ENCODE measurements at regions not wholly inside any gene's neighbourhood (a gene's known extent, or its start where the extent isn't known, plus 50 kb on each side); places are given as distances from the start of the nearest gene placed in this dataset.
"Not testable (repeated sequence)": the region's sequence is repeated elsewhere in the genome, so short reads cannot be mapped to it uniquely, and the experiment has no call there.

- no peak for DNase-seq
Observed at GRCh38 chr13:69649063-69649392, 458.6 kb upstream of the ATXN8OS start.

- no peak for DNase-seq
Observed at GRCh38 chr13:69648340-69649062, 459.1 kb upstream of the ATXN8OS start.

GRCh38 chr13:69644447-69644846, 463.2 kb upstream of the ATXN8OS start:
- DNase-seq = no peak

- no peak for DNase-seq
Observed at GRCh38 chr13:69641773-69642172, 465.9 kb upstream of the ATXN8OS start.

GRCh38 chr13:69633044-69633443, 474.6 kb upstream of the ATXN8OS start:
- no peak for DNase-seq

- no peak for DNase-seq
Observed at GRCh38 chr13:69623973-69624372, 483.7 kb upstream of the ATXN8OS start.

- DNase-seq = no peak
Observed at GRCh38 chr13:69619651-69620050, 488.0 kb upstream of the ATXN8OS start.

- no peak for DNase-seq
Observed at GRCh38 chr13:69618838-69619237, 488.8 kb upstream of the ATXN8OS start.

GRCh38 chr13:69618393-69618792, 489.2 kb upstream of the ATXN8OS start:
- DNase-seq = no peak

GRCh38 chr13:69617587-69617986, 490.0 kb upstream of the ATXN8OS start:
- DNase-seq = no peak

- no peak for DNase-seq
Observed at GRCh38 chr13:69616396-69616795, 491.2 kb upstream of the ATXN8OS start.

GRCh38 chr13:69615055-69615454, 492.6 kb upstream of the ATXN8OS start:
- DNase-seq = not testable (repeated sequence)

GRCh38 chr13:69604698-69605097, 502.9 kb upstream of the ATXN8OS start:
- no peak for DNase-seq

GRCh38 chr13:69603144-69603853, 504.3 kb upstream of the ATXN8OS start:
- DNase-seq = no peak

- DNase-seq = no peak
Observed at GRCh38 chr13:69601661-69602060, 506.0 kb upstream of the ATXN8OS start.

- no peak for DNase-seq
Observed at GRCh38 chr13:69600811-69601210, 506.8 kb upstream of the ATXN8OS start.

GRCh38 chr13:69597088-69597487, 510.5 kb upstream of the ATXN8OS start:
- DNase-seq = no peak

- no peak for DNase-seq
Observed at GRCh38 chr13:69595181-69595580, 512.4 kb upstream of the ATXN8OS start.

GRCh38 chr13:69591437-69591836, 516.2 kb upstream of the ATXN8OS start:
- DNase-seq = no peak

GRCh38 chr13:69589531-69590235, 517.9 kb upstream of the ATXN8OS start:
- no peak for DNase-seq

GRCh38 chr13:69585656-69586055, 522.0 kb upstream of the ATXN8OS start:
- DNase-seq = no peak

- no peak for DNase-seq
Observed at GRCh38 chr13:69580255-69580654, 527.4 kb upstream of the ATXN8OS start.

- no peak for DNase-seq
Observed at GRCh38 chr13:69579351-69579750, 528.3 kb upstream of the ATXN8OS start.

Measured in amniotic stem cell (primary cell).